GM12878 (cell line): ENCODE measurements at regions not wholly inside any gene's neighbourhood (a gene's known extent, or its start where the extent isn't known, plus 50 kb on each side); places are given as distances from the start of the nearest gene placed in this dataset.
A peak's percentile ranks its signal among the peaks of the same experiment; 100 is the strongest.

ENCODE experiments used
- ATAC-seq: fragments of 200-7000 bp; cut with Tn5 transposase; 3 replicates; pipeline ENCODE4 v1.9.1; 2020; ENCODE audit warnings: mild to moderate bottlenecking, moderate library complexity
- BruUV-seq: library from RNA; stranded (reverse); fragments of 400-500 nt; replicated peaks from 2 replicates; lab custom pipeline; 2021; lab: Mats Ljungman, UMichigan
- CTCF ChIA-PET: fragments of 300-600 bp; sonication (Branson Sonifier 250); formaldehyde crosslinking; extraction: SDS; loops from one replicate; lab custom pipeline; 2021; ENCODE audit warnings: inconsistent platforms; lab: Yijun Ruan, JAX
- POLR2A ChIA-PET: fragments of 350-600 bp; formaldehyde crosslinking; extraction: SDS; loops from one replicate; lab custom pipeline; 2021; ENCODE audit warnings: inconsistent platforms; lab: Charles Lee
- RAD21 ChIA-PET: fragments of 300-600 bp; sonication (Branson Sonifier 250); formaldehyde crosslinking; loops from one replicate; lab custom pipeline; 2023; ENCODE audit warnings: antibody characterized with exemption; ENCODE audit not compliant: unreplicated experiment; lab: Charles Lee
- SMC1A ChIA-PET: fragments of 300-600 bp; sonication (Branson Sonifier 250); formaldehyde crosslinking; loops from one replicate; lab custom pipeline; 2023; ENCODE audit not compliant: unreplicated experiment, uncharacterized antibody; lab: Charles Lee
- DNase-seq: peaks from one replicate; pipeline ENCODE4 v3.0.0-alpha.2; 2011; ENCODE audit warnings: low read depth, low spot score
- FAIRE-seq: peaks from 3 replicates; lab custom pipeline; 2011; peaks lifted over from hg19 to GRCh38; lab: Jason Lieb, UNC
- H2AFZ ChIP-seq: 2 replicates; pipeline ENCODE4 v1.6.0; 2011; ENCODE audit warnings: low read depth, low read length, control low read depth; ENCODE audit not compliant: control insufficient read depth
- H3K27ac ChIP-seq: 2 replicates; pipeline ENCODE4 v1.5.1; 2011; ENCODE audit warnings: control low read depth; ENCODE audit not compliant: control insufficient read depth, insufficient read depth
- H3K27me3 ChIP-seq, 2 experiments: replicated peaks in 1 of 2; 2 replicates each; pipeline versions ENCODE4 v1.6.0 to v1.6.1; 2011; ENCODE audit warnings: low read length in 1 of 2; ENCODE audit not compliant: control insufficient read depth in 2 of 2, insufficient read depth in 2 of 2
- H3K36me3 ChIP-seq, 2 experiments: 2 replicates each; pipeline ENCODE4 v1.5.1; 2011; ENCODE audit warnings: low read length in 1 of 2; ENCODE audit not compliant: control insufficient read depth in 2 of 2, insufficient read depth in 2 of 2
- H3K4me1 ChIP-seq: 2 replicates; pipeline ENCODE4 v1.6.1; 2011; ENCODE audit warnings: mild to moderate bottlenecking, low read length, moderate library complexity, mixed read lengths; ENCODE audit not compliant: control insufficient read depth, insufficient read depth
- H3K4me2 ChIP-seq: 2 replicates; pipeline ENCODE4 v1.6.0; 2011; ENCODE audit warnings: control low read depth; ENCODE audit not compliant: control insufficient read depth, insufficient read depth
- H3K4me3 ChIP-seq: fragments of 200-600 bp; sonication (generic); 2 replicates; pipeline ENCODE4 v1.5.1; 2016
- H3K79me2 ChIP-seq: 2 replicates; pipeline ENCODE4 v1.6.0; 2011; ENCODE audit warnings: low read length; ENCODE audit not compliant: control insufficient read depth, insufficient read depth
- H3K9ac ChIP-seq: 2 replicates; pipeline ENCODE4 v1.8.0; 2011; ENCODE audit warnings: low read length, control low read depth, mixed read lengths; ENCODE audit not compliant: control insufficient read depth, insufficient read depth
- H3K9me3 ChIP-seq: replicated peaks from 3 replicates; pipeline ENCODE4 v1.5.1; 2011; ENCODE audit warnings: mild to moderate bottlenecking, low read length; ENCODE audit not compliant: control insufficient read depth, insufficient read depth
- H4K20me1 ChIP-seq: 2 replicates; pipeline ENCODE4 v1.6.0; 2011; ENCODE audit not compliant: control insufficient read depth, insufficient read depth
- CTCF ChIP-seq, 3 experiments: IDR thresholded peaks in 2 of 3; conservative IDR thresholded peaks in 1 of 3; 2 replicates each; pipeline ENCODE4 v1.5.1; 2011; ENCODE audit warnings: low read depth in 3 of 3, low read length in 3 of 3, mild to moderate bottlenecking in 3 of 3, control low read depth in 2 of 3, moderate library complexity in 2 of 3, inconsistent platforms in 1 of 3, mixed read lengths in 1 of 3; ENCODE audit not compliant: control insufficient read depth in 2 of 3, insufficient read depth in 1 of 3; ENCODE audit errors: extremely low read depth in 1 of 3
- ETV6 ChIP-seq, 2 experiments: fragments of 450-650 bp in 1 of 2; IDR thresholded peaks in 1 of 2; conservative IDR thresholded peaks in 1 of 2; 2 replicates each; pipeline ENCODE4 v1.6.1; 2014; ENCODE audit warnings: antibody characterized with exemption in 1 of 2, borderline replicate concordance in 1 of 2, low read depth in 1 of 2, mild to moderate bottlenecking in 1 of 2, moderate library complexity in 1 of 2
- PAX5 ChIP-seq: IDR thresholded peaks from 2 replicates; pipeline ENCODE4 v1.6.1; 2011; ENCODE audit warnings: low read depth, low read length, borderline replicate concordance
- PAX8 ChIP-seq: fragments of 450-650 bp; IDR thresholded peaks from 2 replicates; pipeline ENCODE4 v1.6.1; 2017; ENCODE audit warnings: mild to moderate bottlenecking, moderate library complexity
- POLR2AphosphoS2 ChIP-seq: IDR thresholded peaks from 2 replicates; pipeline ENCODE4 v1.6.1; 2011; ENCODE audit warnings: low read depth, mild to moderate bottlenecking, low read length, improper control_type of control experiment, moderate library complexity
- RAD21 ChIP-seq: IDR thresholded peaks from 2 replicates; pipeline ENCODE4 v1.6.1; 2011; ENCODE audit warnings: mild to moderate bottlenecking, low read depth, low read length, moderate library complexity; ENCODE audit not compliant: insufficient read depth
- RAD51 ChIP-seq: fragments of 450-650 bp; IDR thresholded peaks from 2 replicates; pipeline ENCODE4 v1.6.1; 2016; ENCODE audit warnings: moderate library complexity, mild to moderate bottlenecking, inconsistent platforms
- SIX5 ChIP-seq: IDR thresholded peaks from 2 replicates; pipeline ENCODE4 v1.6.1; 2011; ENCODE audit warnings: mild to moderate bottlenecking, low read depth, low read length, moderate library complexity; ENCODE audit not compliant: severe bottlenecking
- SRF ChIP-seq, 2 experiments: IDR thresholded peaks; 2 replicates each; pipeline ENCODE4 v1.6.1; 2011; ENCODE audit warnings: low read depth in 2 of 2, low read length in 2 of 2, mild to moderate bottlenecking in 1 of 2, moderate library complexity in 1 of 2
- WGBS: methylation state at CpG from one replicate; pipeline ENCODE4 v1.1.6; 2016; ENCODE audit warnings: low lambda C conversion rate; ENCODE audit not compliant: insufficient replicate concordance, insufficient coverage; ENCODE audit errors: missing lambda C conversion rate; 5-methylcytosine and 5-hydroxymethylcytosine counted together
- in situ Hi-C: fragments of 300-500 bp; cut with MboI; formaldehyde crosslinking; loops from 9 replicates; pipeline ENCODE4 v1.14.3; 2018; ENCODE audit warnings: mixed read lengths
- intact Hi-C: fragments of 100-400 bp; cut with micrococcal nuclease; formaldehyde crosslinking; loops from one replicate; pipeline ENCODE4 v1.14.2; 2022; ENCODE audit not compliant: unreplicated experiment

GRCh38 chr2:64363848-64364247, 90.1 kb upstream of the LGALSL start:
- Histone ChIP-seq H3K79me2 (no peaks in the 10 kb centered on the region), H4K20me1 (no peaks in the 10 kb centered on the region), H3K9ac (no peak overlapping the region), H3K4me2 (no peak overlapping the region), H3K9me3 (no peaks in the 10 kb centered on the region), H3K27me3 (no peaks in the 10 kb centered on the region), H3K27ac (no peak overlapping the region), H3K4me1 (peaks cover 6% of the 10 kb centered on the region; the same call in 1 of the 2 replicates), H2AFZ (no peak overlapping the region), H3K36me3 (no peaks in the 10 kb centered on the region), H3K4me3 (no peak overlapping the region)
- no peak for DNase-seq
- ChIA-PET CTCF (interaction anchor here (0.6 to 5.6 kb wide), 9 partner anchors 8 to 314 kb away, joined by 3 to 28 read pairs (median 4); no protein-coding TSS in a partner anchor), SMC1A (interaction anchor here (0.7 to 2.6 kb wide), 5 partner anchors 9 to 34 kb away, joined by 3 to 15 read pairs (median 3); no protein-coding TSS in a partner anchor), POLR2A (no interaction called here), RAD21 (interaction anchor here (1.0 to 1.1 kb wide), 2 partner anchors 33 to 144 kb away, joined by 3 to 6 read pairs; no protein-coding TSS in a partner anchor)
- intact Hi-C loops (no loop called here), in situ Hi-C loops (no loop called here)
- no peak for ATAC-seq
- no peak for FAIRE-seq
- no TSS peak for BruUV-seq
- 0% methylated on average over 2 of the region's 2 CpGs for WGBS
- TF ChIP-seq PAX8 (no peak), RAD51 (no peak), ETV6 (conservative IDR thresholded peaks at IDR 0.05 in 1 of 2, IDR thresholded peaks at IDR 0.05 in 1 of 2; ENCODE audit: borderline replicate concordance in 1 of 2, low read depth in 1 of 2) (no peak), POLR2AphosphoS2 (no peak), SIX5 (no peak), PAX5 (no peak), RAD21 (0 out of 2 replicates have a peak, but pooled peaks have one; percentile 11), SRF (IDR thresholded peaks at IDR 0.05; ENCODE audit: low read depth in 2 of 2, low read length in 2 of 2) (no peak), CTCF (IDR thresholded peaks at IDR 0.05 in 2 of 3, conservative IDR thresholded peaks at IDR 0.05 in 1 of 3; ENCODE audit: control insufficient read depth in 2 of 3, extremely low read depth in 1 of 3, insufficient read depth in 1 of 3, low read depth in 3 of 3, low read length in 3 of 3) (0 out of 6 replicates have a peak, but pooled peaks of 2 of the 3 experiments have one; percentile 8 to 17)
